ENCODE measurements at regions not wholly inside any gene's neighbourhood (a gene's known extent, or its start where the extent isn't known, plus 50 kb on each side); places are given as distances from the start of the nearest gene placed in this dataset.

GRCh38 chr9:107780960-107781359 lies 291.4 kb upstream of the KLF4 start:
- H3K79me1 ChIP-seq (ENCODE audit: low read depth in 1 of 2, low read length in 2 of 2), result no peaks in the 10 kb centered on the region; a peak in 1 of 4 replicates
- H2BK15ac ChIP-seq (ENCODE audit: low read depth, low read length), result no peak overlapping the region; the same call in 2 of the 3 replicates
- in situ Hi-C loops (cut with MboI; ENCODE audit: low sequenced_read_pairs), result no loop called here
- no peaks in the 10 kb centered on the region for H3K36me3 ChIP-seq (ENCODE audit: control insufficient read depth, insufficient read depth, low read length)
- ATAC-seq (ENCODE audit: low read depth) (no peak), DNase-seq (no peak)
- peaks cover 9% of the 10 kb centered on the region for H3K9me1 ChIP-seq (ENCODE audit: insufficient read depth, low read length)
- H3K4ac ChIP-seq (ENCODE audit: low read depth, low read length), result no peak overlapping the region
- no peak overlapping the region for H2AK9ac ChIP-seq (replicated peaks; ENCODE audit: low read depth, low read length, poor library complexity)
- POLR2A ChIA-PET (ENCODE audit: unreplicated experiment), result no interaction called here
- no peak overlapping the region for H3K23ac ChIP-seq (ENCODE audit: low read depth, low read length)
- no peak overlapping the region for H2AFZ ChIP-seq (replicated peaks; ENCODE audit: low read length, poor library complexity)
- no peak overlapping the region for H4K8ac ChIP-seq (ENCODE audit: low read depth in 2 of 2, low read length in 2 of 2)
- WGBS, 2 experiments (ENCODE audit: extremely low coverage in 2 of 2, insufficient read length in 1 of 2), result no CpG with 5 or more reads among the region's 3 CpGs
- no peak overlapping the region for H3K4me3 ChIP-seq (ENCODE audit: insufficient read depth, low read depth, low read length)
- H2BK120ac ChIP-seq (ENCODE audit: low read depth, low read length), result no peak overlapping the region
- no peak overlapping the region for H4K5ac ChIP-seq (ENCODE audit: low read depth, low read length)
- no peak overlapping the region for H3K9ac ChIP-seq (ENCODE audit: low read depth, low read length)
- CTCF ChIA-PET, result no interaction called here
- no peak overlapping the region for H3K14ac ChIP-seq (replicated peaks; ENCODE audit: low read depth, low read length)
- H3K9me3 ChIP-seq (ENCODE audit: control insufficient read depth, insufficient read depth, low read length), result no peaks in the 10 kb centered on the region
- H2BK20ac ChIP-seq (ENCODE audit: low read depth, low read length), result no peak overlapping the region
- intact Hi-C loops (cut with micrococcal nuclease), result no loop called here
- no peaks in the 10 kb centered on the region for H4K20me1 ChIP-seq (ENCODE audit: insufficient read depth, low read length)
- no peak overlapping the region for H3K56ac ChIP-seq (ENCODE audit: extremely low read depth, insufficient read depth, low read length)
- H3K18ac ChIP-seq (ENCODE audit: low read depth, low read length), result no peak overlapping the region
- H2BK5ac ChIP-seq (ENCODE audit: low read depth, low read length, poor library complexity, severe bottlenecking), result no peak overlapping the region
- no TSS peak for BruUV-seq (replicated peaks)
- no peaks in the 10 kb centered on the region for H3K27me3 ChIP-seq (ENCODE audit: control insufficient read depth, insufficient read depth, low read length)
- no peak overlapping the region for H3K27ac ChIP-seq (ENCODE audit: insufficient read depth, low read length)
- TF ChIP-seq RAD21 (IDR thresholded peaks at IDR 0.05; ENCODE audit: low read length) (no peak), MAZ (IDR thresholded peaks at IDR 0.05; ENCODE audit: borderline replicate concordance, low read depth, low read length) (no peak), SMC3 (IDR thresholded peaks at IDR 0.05; ENCODE audit: low read depth, low read length) (no peak), USF2 (IDR thresholded peaks at IDR 0.05; ENCODE audit: low read depth, low read length) (no peak), NFE2L2 (IDR thresholded peaks at IDR 0.05; ENCODE audit: low read depth, low read length) (no peak), CTCF (conservative IDR thresholded peaks at IDR 0.05; ENCODE audit: low read depth, low read length) (no peak), RCOR1 (IDR thresholded peaks at IDR 0.05; ENCODE audit: insufficient replicate concordance, low read length) (no peak), MXI1 (IDR thresholded peaks at IDR 0.05; ENCODE audit: borderline replicate concordance, low read depth, low read length) (no peak), FOS (IDR thresholded peaks at IDR 0.05; ENCODE audit: low read depth, low read length) (no peak), RFX5 (IDR thresholded peaks at IDR 0.05; ENCODE audit: low read depth, low read length) (no peak), POLR2A (IDR thresholded peaks at IDR 0.05; ENCODE audit: low read depth, low read length) (no peak), CHD1 (IDR thresholded peaks at IDR 0.05; ENCODE audit: low read depth, low read length) (no peak), CEBPB (IDR thresholded peaks at IDR 0.05; ENCODE audit: low read depth, low read length) (no peak), MAFK (IDR thresholded peaks at IDR 0.05; ENCODE audit: low read depth, low read length) (no peak), ELK1 (IDR thresholded peaks at IDR 0.05; ENCODE audit: borderline replicate concordance, low read depth, low read length) (no peak), BHLHE40 (IDR thresholded peaks at IDR 0.05; ENCODE audit: low read depth, low read length) (no peak)
- dilution Hi-C loops (cut with HindIII; ENCODE audit: low sequenced_read_pairs, unreplicated experiment), result no loop called here
- no peak overlapping the region for H4K91ac ChIP-seq (ENCODE audit: insufficient read depth, low read depth, low read length)
- peaks cover 8% of the 10 kb centered on the region for H3K4me1 ChIP-seq (ENCODE audit: control insufficient read depth, insufficient read depth, low read length)
- H2AK5ac ChIP-seq (ENCODE audit: low read depth, low read length), result no peak overlapping the region
- H3K4me2 ChIP-seq (ENCODE audit: low read depth, low read length), result no peak overlapping the region
